ENCODE measurements at regions not wholly inside any gene's neighbourhood (a gene's known extent, or its start where the extent isn't known, plus 50 kb on each side); places are given as distances from the start of the nearest gene placed in this dataset.
"Not testable (repeated sequence)": the region's sequence is repeated elsewhere in the genome, so short reads cannot be mapped to it uniquely, and the experiment has no call there.

GRCh38 chr4:84146300-84146959, 352.7 kb downstream of the NKX6-1 start:
- DNase-seq (ENCODE audit: extremely low spot score) = no peak
- Histone ChIP-seq H3K4me3 (ENCODE audit: low read depth, low read length) (no peak overlapping the region), H3K4me1 (ENCODE audit: insufficient read depth) (no peaks in the 10 kb centered on the region), H3K27ac (ENCODE audit: low read depth) (no peak overlapping the region), H3K36me3 (ENCODE audit: insufficient read depth) (no peaks in the 10 kb centered on the region)
- WGBS = 46% methylated on average over 3 of the region's 3 CpGs

- no peak for DNase-seq (ENCODE audit: extremely low spot score)
- H3K4me3 ChIP-seq (ENCODE audit: low read depth, low read length) = no peak overlapping the region
- no peak overlapping the region for H3K27ac ChIP-seq (ENCODE audit: low read depth)
- WGBS = 55% methylated on average over 3 of the region's 3 CpGs
- no peaks in the 10 kb centered on the region for H3K36me3 ChIP-seq (ENCODE audit: insufficient read depth)
- no peaks in the 10 kb centered on the region for H3K4me1 ChIP-seq (ENCODE audit: insufficient read depth)
Measured at GRCh38 chr4:84145176-84145575, 353.9 kb downstream of the NKX6-1 start.

GRCh38 chr4:84126911-84127310, 372.2 kb downstream of the NKX6-1 start:
- not testable (repeated sequence) for H3K27ac ChIP-seq (ENCODE audit: low read depth); H3K4me3 ChIP-seq (ENCODE audit: low read depth, low read length); H3K36me3 ChIP-seq (ENCODE audit: insufficient read depth); DNase-seq (ENCODE audit: extremely low spot score); H3K4me1 ChIP-seq (ENCODE audit: insufficient read depth)
- WGBS = 48% methylated on average over 17 of the region's 20 CpGs

GRCh38 chr4:84126061-84126787, 372.9 kb downstream of the NKX6-1 start:
- Histone ChIP-seq H3K4me1 (ENCODE audit: insufficient read depth) (no peaks in the 10 kb centered on the region), H3K27ac (ENCODE audit: low read depth) (no peak overlapping the region), H3K4me3 (ENCODE audit: low read depth, low read length) (no peak overlapping the region), H3K36me3 (ENCODE audit: insufficient read depth) (no peaks in the 10 kb centered on the region)
- WGBS = 67% methylated on average over 5 of the region's 5 CpGs
- DNase-seq (ENCODE audit: extremely low spot score) = no peak

- 34% methylated on average over 1 of the region's 1 CpG for WGBS
- H3K4me3 ChIP-seq (ENCODE audit: low read depth, low read length) = no peak overlapping the region
- no peak overlapping the region for H3K27ac ChIP-seq (ENCODE audit: low read depth)
- no peaks in the 10 kb centered on the region for H3K4me1 ChIP-seq (ENCODE audit: insufficient read depth)
- DNase-seq (ENCODE audit: extremely low spot score) = no peak
- H3K36me3 ChIP-seq (ENCODE audit: insufficient read depth) = no peaks in the 10 kb centered on the region
Measured at GRCh38 chr4:84110040-84110439, 389.1 kb downstream of the NKX6-1 start.

- WGBS = 81% methylated on average over 9 of the region's 9 CpGs
- H3K27ac ChIP-seq (ENCODE audit: low read depth); H3K4me3 ChIP-seq (ENCODE audit: low read depth, low read length); DNase-seq (ENCODE audit: extremely low spot score); H3K4me1 ChIP-seq (ENCODE audit: insufficient read depth); H3K36me3 ChIP-seq (ENCODE audit: insufficient read depth): not testable (repeated sequence)
Measured at GRCh38 chr4:84101653-84102625, 397.2 kb downstream of the NKX6-1 start.

- H3K4me3 ChIP-seq (ENCODE audit: low read depth, low read length) = no peak overlapping the region
- DNase-seq (ENCODE audit: extremely low spot score) = no peak
- 42% methylated on average over 4 of the region's 4 CpGs for whole genome bisulfite sequencing
- no peaks in the 10 kb centered on the region for H3K4me1 ChIP-seq (ENCODE audit: insufficient read depth)
- H3K36me3 ChIP-seq (ENCODE audit: insufficient read depth) = no peaks in the 10 kb centered on the region
- no peak overlapping the region for H3K27ac ChIP-seq (ENCODE audit: low read depth)
Measured at GRCh38 chr4:84100071-84100470, 399.0 kb downstream of the NKX6-1 start.

- no peak for DNase-seq (ENCODE audit: extremely low spot score)
- 21% methylated on average over 2 of the region's 2 CpGs for WGBS
- no peaks in the 10 kb centered on the region for H3K4me1 ChIP-seq (ENCODE audit: insufficient read depth)
- no peak overlapping the region for H3K27ac ChIP-seq (ENCODE audit: low read depth)
- H3K36me3 ChIP-seq (ENCODE audit: insufficient read depth) = no peaks in the 10 kb centered on the region
- H3K4me3 ChIP-seq (ENCODE audit: low read depth, low read length) = no peak overlapping the region
Measured at GRCh38 chr4:84099599-84099998, 399.5 kb downstream of the NKX6-1 start.

- H3K27ac ChIP-seq (ENCODE audit: low read depth) = no peak overlapping the region
- no peak for DNase-seq (ENCODE audit: extremely low spot score)
- H3K36me3 ChIP-seq (ENCODE audit: insufficient read depth) = no peaks in the 10 kb centered on the region
- 60% methylated on average over 2 of the region's 2 CpGs for WGBS
- H3K4me1 ChIP-seq (ENCODE audit: insufficient read depth) = no peaks in the 10 kb centered on the region
- H3K4me3 ChIP-seq (ENCODE audit: low read depth, low read length) = no peak overlapping the region
Measured at GRCh38 chr4:84091266-84091665, 407.8 kb downstream of the NKX6-1 start.

GRCh38 chr4:84089652-84090437, 409.2 kb downstream of the NKX6-1 start:
- DNase-seq (ENCODE audit: extremely low spot score) = no peak
- H3K4me3 ChIP-seq (ENCODE audit: low read depth, low read length) = no peak overlapping the region
- 83% methylated on average over 5 of the region's 5 CpGs for WGBS
- no peak overlapping the region for H3K27ac ChIP-seq (ENCODE audit: low read depth)
- H3K4me1 ChIP-seq (ENCODE audit: insufficient read depth) = no peaks in the 10 kb centered on the region
- H3K36me3 ChIP-seq (ENCODE audit: insufficient read depth) = no peaks in the 10 kb centered on the region

- Histone ChIP-seq H3K4me3 (ENCODE audit: low read depth, low read length) (no peak overlapping the region), H3K36me3 (ENCODE audit: insufficient read depth) (no peaks in the 10 kb centered on the region), H3K4me1 (ENCODE audit: insufficient read depth) (no peaks in the 10 kb centered on the region), H3K27ac (ENCODE audit: low read depth) (no peak overlapping the region)
- DNase-seq (ENCODE audit: extremely low spot score) = no peak
- WGBS = 48% methylated on average over 4 of the region's 4 CpGs
Measured at GRCh38 chr4:84085986-84086385, 413.1 kb downstream of the NKX6-1 start.

GRCh38 chr4:84070289-84070688, 428.8 kb downstream of the NKX6-1 start:
- WGBS = 15% methylated on average over 11 of the region's 11 CpGs
- no peaks in the 10 kb centered on the region for H3K36me3 ChIP-seq (ENCODE audit: insufficient read depth)
- DNase-seq (ENCODE audit: extremely low spot score) = no peak

GRCh38 chr4:84063619-84064018, 435.5 kb downstream of the NKX6-1 start:
- Histone ChIP-seq H3K4me1 (ENCODE audit: insufficient read depth) (no peaks in the 10 kb centered on the region), H3K27ac (ENCODE audit: low read depth) (no peak overlapping the region), H3K4me3 (ENCODE audit: low read depth, low read length) (no peak overlapping the region), H3K36me3 (ENCODE audit: insufficient read depth) (no peaks in the 10 kb centered on the region)
- WGBS = 73% methylated on average over 5 of the region's 5 CpGs
- no peak for DNase-seq (ENCODE audit: extremely low spot score)

More at GRCh38 chr4:84070289-84070688, 428.8 kb downstream of the NKX6-1 start:
- no peak overlapping the region for H3K4me3 ChIP-seq (ENCODE audit: low read depth, low read length)
- no peaks in the 10 kb centered on the region for H3K4me1 ChIP-seq (ENCODE audit: insufficient read depth)
- no peak overlapping the region for H3K27ac ChIP-seq (ENCODE audit: low read depth)
